GM23338 (cell line): ENCODE measurements at regions not wholly inside any gene's neighbourhood (a gene's known extent, or its start where the extent isn't known, plus 50 kb on each side); places are given as distances from the start of the nearest gene placed in this dataset.

Experiments used
- EZH2phosphoT487 ChIP-seq: fragments of 200-600 bp; sonication (generic); IDR thresholded peaks from one replicate; pipeline ENCODE4 v1.8.1; 2018; ENCODE audit warnings: antibody characterized with exemption; ENCODE audit not compliant: unreplicated experiment
- JUNB ChIP-seq: IDR thresholded peaks from one replicate; pipeline ENCODE4 v1.6.1; 2016; ENCODE audit warnings: antibody characterized with exemption; ENCODE audit not compliant: unreplicated experiment
- POLR2AphosphoS5 ChIP-seq: IDR thresholded peaks from 2 replicates; pipeline ENCODE4 v1.6.1; 2016; ENCODE audit warnings: antibody characterized with exemption, low read depth
- ZNF114 ChIP-seq: fragments of 250-450 bp; sonication (Bioruptor Pico); IDR thresholded peaks from 2 replicates; pipeline ENCODE4 v1.5.0; 2020; ENCODE audit warnings: mild to moderate bottlenecking, moderate library complexity
- TF ChIP-seq, protein P1 (sequence below), 2 experiments: fragments of 200-600 bp in 1 of 2; sonication (generic) in 1 of 2; conservative IDR thresholded peaks; 2 replicates each; pipeline versions ENCODE4 v1.5.1 to v1.6.1; 2016 to 2017; ENCODE audit warnings: antibody characterized with exemption in 2 of 2, low read depth in 2 of 2, mild to moderate bottlenecking in 2 of 2, moderate library complexity in 1 of 2
- TF ChIP-seq, protein P2 (sequence below): IDR thresholded peaks from one replicate; pipeline ENCODE4 v1.6.1; 2018; ENCODE audit warnings: antibody characterized with exemption; ENCODE audit not compliant: unreplicated experiment

DNA sequence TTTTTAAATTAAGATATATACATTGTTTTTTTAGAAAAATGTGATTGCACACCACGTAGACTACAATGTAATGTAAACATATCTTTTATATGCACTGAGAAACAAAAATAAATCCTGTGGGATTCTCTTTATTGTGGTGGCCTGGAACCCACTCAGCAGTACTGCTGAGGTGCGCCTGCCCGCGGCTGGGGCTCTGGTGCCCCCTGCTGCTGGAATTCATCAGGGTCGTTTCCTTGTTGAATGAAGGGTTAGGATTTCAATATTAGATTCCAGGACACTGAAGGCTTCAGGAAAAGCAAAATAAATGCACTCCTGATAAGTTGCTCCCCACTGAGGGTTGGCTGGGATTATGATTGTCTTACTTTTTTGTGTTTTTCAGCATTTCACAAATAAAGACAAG lies 175.8 kb upstream of the GGTLC1 start:
- TF ChIP-seq JUNB = no peak
- TF ChIP-seq, protein P1, sequence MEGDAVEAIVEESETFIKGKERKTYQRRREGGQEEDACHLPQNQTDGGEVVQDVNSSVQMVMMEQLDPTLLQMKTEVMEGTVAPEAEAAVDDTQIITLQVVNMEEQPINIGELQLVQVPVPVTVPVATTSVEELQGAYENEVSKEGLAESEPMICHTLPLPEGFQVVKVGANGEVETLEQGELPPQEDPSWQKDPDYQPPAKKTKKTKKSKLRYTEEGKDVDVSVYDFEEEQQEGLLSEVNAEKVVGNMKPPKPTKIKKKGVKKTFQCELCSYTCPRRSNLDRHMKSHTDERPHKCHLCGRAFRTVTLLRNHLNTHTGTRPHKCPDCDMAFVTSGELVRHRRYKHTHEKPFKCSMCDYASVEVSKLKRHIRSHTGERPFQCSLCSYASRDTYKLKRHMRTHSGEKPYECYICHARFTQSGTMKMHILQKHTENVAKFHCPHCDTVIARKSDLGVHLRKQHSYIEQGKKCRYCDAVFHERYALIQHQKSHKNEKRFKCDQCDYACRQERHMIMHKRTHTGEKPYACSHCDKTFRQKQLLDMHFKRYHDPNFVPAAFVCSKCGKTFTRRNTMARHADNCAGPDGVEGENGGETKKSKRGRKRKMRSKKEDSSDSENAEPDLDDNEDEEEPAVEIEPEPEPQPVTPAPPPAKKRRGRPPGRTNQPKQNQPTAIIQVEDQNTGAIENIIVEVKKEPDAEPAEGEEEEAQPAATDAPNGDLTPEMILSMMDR (conservative IDR thresholded peaks at IDR 0.05; ENCODE audit: low read depth in 2 of 2) = peak; percentile 76 to 88
- TF ChIP-seq ZNF114 (CRISPR knock-in tag) = no peak
- TF ChIP-seq, protein P2, sequence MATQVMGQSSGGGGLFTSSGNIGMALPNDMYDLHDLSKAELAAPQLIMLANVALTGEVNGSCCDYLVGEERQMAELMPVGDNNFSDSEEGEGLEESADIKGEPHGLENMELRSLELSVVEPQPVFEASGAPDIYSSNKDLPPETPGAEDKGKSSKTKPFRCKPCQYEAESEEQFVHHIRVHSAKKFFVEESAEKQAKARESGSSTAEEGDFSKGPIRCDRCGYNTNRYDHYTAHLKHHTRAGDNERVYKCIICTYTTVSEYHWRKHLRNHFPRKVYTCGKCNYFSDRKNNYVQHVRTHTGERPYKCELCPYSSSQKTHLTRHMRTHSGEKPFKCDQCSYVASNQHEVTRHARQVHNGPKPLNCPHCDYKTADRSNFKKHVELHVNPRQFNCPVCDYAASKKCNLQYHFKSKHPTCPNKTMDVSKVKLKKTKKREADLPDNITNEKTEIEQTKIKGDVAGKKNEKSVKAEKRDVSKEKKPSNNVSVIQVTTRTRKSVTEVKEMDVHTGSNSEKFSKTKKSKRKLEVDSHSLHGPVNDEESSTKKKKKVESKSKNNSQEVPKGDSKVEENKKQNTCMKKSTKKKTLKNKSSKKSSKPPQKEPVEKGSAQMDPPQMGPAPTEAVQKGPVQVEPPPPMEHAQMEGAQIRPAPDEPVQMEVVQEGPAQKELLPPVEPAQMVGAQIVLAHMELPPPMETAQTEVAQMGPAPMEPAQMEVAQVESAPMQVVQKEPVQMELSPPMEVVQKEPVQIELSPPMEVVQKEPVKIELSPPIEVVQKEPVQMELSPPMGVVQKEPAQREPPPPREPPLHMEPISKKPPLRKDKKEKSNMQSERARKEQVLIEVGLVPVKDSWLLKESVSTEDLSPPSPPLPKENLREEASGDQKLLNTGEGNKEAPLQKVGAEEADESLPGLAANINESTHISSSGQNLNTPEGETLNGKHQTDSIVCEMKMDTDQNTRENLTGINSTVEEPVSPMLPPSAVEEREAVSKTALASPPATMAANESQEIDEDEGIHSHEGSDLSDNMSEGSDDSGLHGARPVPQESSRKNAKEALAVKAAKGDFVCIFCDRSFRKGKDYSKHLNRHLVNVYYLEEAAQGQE = no peak
- TF ChIP-seq POLR2AphosphoS5 = no peak
- no peak for TF ChIP-seq EZH2phosphoT487
